NB4 (cell line): ENCODE measurements at regions not wholly inside any gene's neighbourhood (a gene's known extent, or its start where the extent isn't known, plus 50 kb on each side); places are given as distances from the start of the nearest gene placed in this dataset.

Source experiments
- POLR2A ChIP-seq: IDR thresholded peaks from 2 replicates; pipeline ENCODE4 v1.6.1; 2011; ENCODE audit warnings: mild to moderate bottlenecking; ENCODE audit not compliant: insufficient read length; ENCODE audit errors: extremely low read depth
- TF ChIP-seq, protein P1 (sequence below): IDR thresholded peaks from one replicate; pipeline ENCODE4 v1.5.1; 2012; ENCODE audit warnings: low read depth, low read length

DNA sequence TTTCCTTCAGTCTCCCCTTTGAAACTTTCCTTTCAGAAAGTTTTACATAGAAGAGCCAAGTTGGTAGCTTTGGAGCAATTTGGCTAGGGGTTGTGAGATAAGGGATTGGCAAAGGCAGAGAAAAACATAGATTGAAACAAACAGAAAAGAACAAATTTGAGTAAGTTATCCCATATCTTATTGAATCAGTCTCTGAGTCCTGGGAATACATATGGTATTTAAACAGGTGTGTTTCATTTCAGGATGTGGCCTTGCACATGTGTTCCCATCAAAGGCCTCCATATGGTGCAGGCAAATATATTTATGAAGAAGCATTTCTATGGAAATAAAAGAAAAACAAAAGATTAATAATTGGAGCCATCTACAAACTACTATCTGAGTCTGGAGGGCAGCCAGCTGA lies 227.9 kb upstream of the ZFP42 start:
- TF ChIP-seq, protein P1, sequence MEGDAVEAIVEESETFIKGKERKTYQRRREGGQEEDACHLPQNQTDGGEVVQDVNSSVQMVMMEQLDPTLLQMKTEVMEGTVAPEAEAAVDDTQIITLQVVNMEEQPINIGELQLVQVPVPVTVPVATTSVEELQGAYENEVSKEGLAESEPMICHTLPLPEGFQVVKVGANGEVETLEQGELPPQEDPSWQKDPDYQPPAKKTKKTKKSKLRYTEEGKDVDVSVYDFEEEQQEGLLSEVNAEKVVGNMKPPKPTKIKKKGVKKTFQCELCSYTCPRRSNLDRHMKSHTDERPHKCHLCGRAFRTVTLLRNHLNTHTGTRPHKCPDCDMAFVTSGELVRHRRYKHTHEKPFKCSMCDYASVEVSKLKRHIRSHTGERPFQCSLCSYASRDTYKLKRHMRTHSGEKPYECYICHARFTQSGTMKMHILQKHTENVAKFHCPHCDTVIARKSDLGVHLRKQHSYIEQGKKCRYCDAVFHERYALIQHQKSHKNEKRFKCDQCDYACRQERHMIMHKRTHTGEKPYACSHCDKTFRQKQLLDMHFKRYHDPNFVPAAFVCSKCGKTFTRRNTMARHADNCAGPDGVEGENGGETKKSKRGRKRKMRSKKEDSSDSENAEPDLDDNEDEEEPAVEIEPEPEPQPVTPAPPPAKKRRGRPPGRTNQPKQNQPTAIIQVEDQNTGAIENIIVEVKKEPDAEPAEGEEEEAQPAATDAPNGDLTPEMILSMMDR, result no peak
- TF ChIP-seq POLR2A, result no peak
